Body of pancreas (tissue), 4 donors: ENCODE measurements at regions not wholly inside any gene's neighbourhood (a gene's known extent, or its start where the extent isn't known, plus 50 kb on each side); places are given as distances from the start of the nearest gene placed in this dataset. TPM values are rescaled to one million over a fixed set of nuclear protein-coding genes. Genes with fewer than 3 reads are reported as not detected.

Experiments
- ATAC-seq: fragments of 150-250 bp; one replicate; pipeline ENCODE4 v1.9.1; 2016
- DNase-seq, 4 donors: peaks; one replicate each; pipeline ENCODE4 v3.0.0-alpha.2; 2019
- H3K27ac ChIP-seq, 4 donors: fragments of 200-600 bp; sonication (generic); 1 replicate in 3 of 4; 2 replicates in 1 of 4; pipeline versions ENCODE4 v1.5.1 to v1.6.1; 2016 to 2019; ENCODE audit warnings: mild to moderate bottlenecking in 1 of 4, mixed read lengths in 1 of 4, moderate library complexity in 1 of 4
- H3K27me3 ChIP-seq, 2 donors: fragments of 200-600 bp; sonication (generic); one replicate each; pipeline ENCODE4 v1.6.0; 2016; ENCODE audit warnings: mild to moderate bottlenecking in 1 of 2
- H3K36me3 ChIP-seq, 2 donors: fragments of 200-600 bp; sonication (generic); replicated peaks in 1 of 2; 2 replicates each; pipeline ENCODE4 v1.5.1; 2016; ENCODE audit warnings: low read depth in 2 of 2; ENCODE audit not compliant: insufficient read depth in 1 of 2
- H3K4me1 ChIP-seq: fragments of 200-600 bp; sonication (generic); one replicate; pipeline ENCODE4 v1.6.0; 2016
- H3K4me3 ChIP-seq, 2 donors: fragments of 200-600 bp; sonication (generic); 1 replicate in 1 of 2; 2 replicates in 1 of 2; pipeline ENCODE4 v1.5.1; 2016 to 2019
- H3K9me3 ChIP-seq, 3 donors: fragments of 200-600 bp; sonication (generic); 1 replicate in 2 of 3; 2 replicates in 1 of 3; pipeline ENCODE4 v1.5.1; 2016
- POLR2A ChIP-seq, 3 donors: fragments of 450-650 bp; IDR thresholded peaks; one replicate each; pipeline ENCODE4 v1.6.1; 2016; ENCODE audit warnings: antibody characterized with exemption in 3 of 3, mild to moderate bottlenecking in 2 of 3
- WGBS, 2 donors: methylation state at CpG; one replicate each; pipeline ENCODE4 v1.1.5; 2017; 5-methylcytosine and 5-hydroxymethylcytosine counted together
- intact Hi-C: fragments of 100-400 bp; cut with DNase I; formaldehyde crosslinking; loops from one replicate; pipeline ENCODE4 v1.15.1; 2023
- small RNA-seq: library from RNA; depleted of rRNA; stranded (forward); fragments of <200 nt; gene quantifications from one replicate; pipeline ENCODE3, GENCODE V24; 2016
- TF ChIP-seq, protein P1 (sequence below), 7 experiments: fragments of 450-650 bp in 4 of 7; fragments of 200-600 bp in 3 of 7; sonication (generic) in 3 of 7; IDR thresholded peaks; one replicate each; pipeline ENCODE4 v1.5.1; 2016 to 2019; ENCODE audit warnings: antibody characterized with exemption in 7 of 7

DNA sequence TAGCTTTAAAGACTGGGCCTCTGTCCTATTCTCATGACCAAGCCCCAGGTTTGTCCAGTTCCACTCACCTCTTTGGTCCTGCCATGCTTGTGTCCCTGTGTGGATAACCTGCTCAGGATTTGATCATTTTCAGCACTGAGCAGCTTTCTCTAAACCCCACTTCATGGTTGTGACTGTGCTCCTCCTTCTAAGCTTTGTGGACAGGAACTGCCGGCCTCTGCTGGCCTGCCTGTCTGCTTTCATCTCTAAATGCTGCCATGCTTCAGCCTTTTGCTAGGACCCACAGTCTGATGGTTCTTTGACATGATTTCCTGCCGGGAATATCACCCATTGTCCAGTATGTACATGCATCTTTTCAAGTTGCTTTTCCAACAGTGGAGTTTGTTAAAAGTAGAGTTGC lies 53.9 kb upstream of the STXBP6 start:
- ATAC-seq (no peak), DNase-seq (no peak)
- Histone ChIP-seq H3K9me3 (no peaks in the 10 kb centered on the region), H3K4me1 (peaks cover 3% of the 10 kb centered on the region), H3K27me3 (no peaks in the 10 kb centered on the region), H3K36me3 (no peaks in the 10 kb centered on the region), H3K4me3 (no peak overlapping the region), H3K27ac (no peak overlapping the region)
- WGBS, 2 donors, result 69 to 79% methylated on average over 2 of the region's 2 CpGs
- intact Hi-C loops, result no loop called here
- no peak for TF ChIP-seq POLR2A (IDR thresholded peaks at IDR 0.05)
- TF ChIP-seq, protein P1, sequence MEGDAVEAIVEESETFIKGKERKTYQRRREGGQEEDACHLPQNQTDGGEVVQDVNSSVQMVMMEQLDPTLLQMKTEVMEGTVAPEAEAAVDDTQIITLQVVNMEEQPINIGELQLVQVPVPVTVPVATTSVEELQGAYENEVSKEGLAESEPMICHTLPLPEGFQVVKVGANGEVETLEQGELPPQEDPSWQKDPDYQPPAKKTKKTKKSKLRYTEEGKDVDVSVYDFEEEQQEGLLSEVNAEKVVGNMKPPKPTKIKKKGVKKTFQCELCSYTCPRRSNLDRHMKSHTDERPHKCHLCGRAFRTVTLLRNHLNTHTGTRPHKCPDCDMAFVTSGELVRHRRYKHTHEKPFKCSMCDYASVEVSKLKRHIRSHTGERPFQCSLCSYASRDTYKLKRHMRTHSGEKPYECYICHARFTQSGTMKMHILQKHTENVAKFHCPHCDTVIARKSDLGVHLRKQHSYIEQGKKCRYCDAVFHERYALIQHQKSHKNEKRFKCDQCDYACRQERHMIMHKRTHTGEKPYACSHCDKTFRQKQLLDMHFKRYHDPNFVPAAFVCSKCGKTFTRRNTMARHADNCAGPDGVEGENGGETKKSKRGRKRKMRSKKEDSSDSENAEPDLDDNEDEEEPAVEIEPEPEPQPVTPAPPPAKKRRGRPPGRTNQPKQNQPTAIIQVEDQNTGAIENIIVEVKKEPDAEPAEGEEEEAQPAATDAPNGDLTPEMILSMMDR (IDR thresholded peaks at IDR 0.05), result no peak

DNA sequence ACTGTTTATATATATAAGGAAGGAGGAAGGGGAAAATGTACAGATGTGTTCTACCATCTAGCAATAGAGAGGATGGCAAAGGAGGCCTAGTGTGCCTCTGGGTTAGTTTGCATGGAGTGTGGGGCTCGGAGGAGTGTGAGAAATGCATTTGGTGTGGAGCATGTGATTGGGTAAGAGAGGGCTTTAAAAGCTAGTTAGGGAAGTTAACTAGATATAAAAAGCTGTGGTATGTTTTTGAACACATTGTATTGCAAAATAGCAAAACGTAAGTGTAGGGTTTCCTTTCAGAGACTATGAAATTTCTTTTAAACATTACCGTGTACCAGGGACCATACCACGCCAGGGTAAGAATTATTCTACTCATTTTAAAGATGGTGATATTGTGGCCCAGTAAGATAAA lies 53.3 kb upstream of the STXBP6 start:
- no peaks in the 10 kb centered on the region for H3K36me3 ChIP-seq
- peaks cover 0 to under 1% (median 0%) of the 10 kb centered on the region in 3 donors for H3K9me3 ChIP-seq
- no peak overlapping the region for H3K4me3 ChIP-seq
- no peak for ATAC-seq
- H3K27ac ChIP-seq, result no peak overlapping the region
- no peak for DNase-seq
- H3K27me3 ChIP-seq, result no peaks in the 10 kb centered on the region
- no peaks in the 10 kb centered on the region for H3K4me1 ChIP-seq
- intact Hi-C loops, result no loop called here
- 81 to 96% methylated on average over 4 of the region's 4 CpGs for WGBS, 2 donors
- TF ChIP-seq, protein P1 (IDR thresholded peaks at IDR 0.05), result no peak
- TF ChIP-seq POLR2A (IDR thresholded peaks at IDR 0.05), result no peak

DNA sequence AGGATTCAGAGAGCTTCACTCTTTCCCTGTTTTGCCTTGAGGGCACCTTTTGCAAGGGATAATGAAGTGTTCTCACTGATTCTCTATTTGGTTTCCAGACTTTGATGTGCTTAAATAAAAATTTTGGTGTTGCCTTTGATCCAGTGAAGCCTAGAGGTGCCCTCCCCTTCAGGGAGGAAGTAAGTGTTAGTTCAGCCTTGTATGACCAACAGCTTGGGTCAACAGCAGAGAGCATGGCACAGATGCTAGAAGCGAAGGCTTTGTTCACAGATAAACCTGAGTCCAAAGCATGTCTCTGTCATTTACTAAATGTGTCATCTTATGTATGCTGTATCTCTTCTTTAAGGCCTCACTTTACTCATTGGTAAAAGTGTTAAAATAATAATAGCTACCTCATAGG lies 52.8 kb upstream of the STXBP6 start:
- Histone ChIP-seq H3K4me1 (no peaks in the 10 kb centered on the region), H3K36me3 (no peaks in the 10 kb centered on the region), H3K27me3 (no peaks in the 10 kb centered on the region), H3K9me3 (peaks cover 0 to 3% (median 0%) of the 10 kb centered on the region in 3 donors), H3K4me3 (no peak overlapping the region), H3K27ac (no peak overlapping the region)
- ATAC-seq (no peak), DNase-seq (no peak)
- 65 to 68% methylated on average over 1 of the region's 1 CpG for WGBS, 2 donors
- intact Hi-C loops, result no loop called here
- TF ChIP-seq POLR2A (IDR thresholded peaks at IDR 0.05), result no peak

DNA sequence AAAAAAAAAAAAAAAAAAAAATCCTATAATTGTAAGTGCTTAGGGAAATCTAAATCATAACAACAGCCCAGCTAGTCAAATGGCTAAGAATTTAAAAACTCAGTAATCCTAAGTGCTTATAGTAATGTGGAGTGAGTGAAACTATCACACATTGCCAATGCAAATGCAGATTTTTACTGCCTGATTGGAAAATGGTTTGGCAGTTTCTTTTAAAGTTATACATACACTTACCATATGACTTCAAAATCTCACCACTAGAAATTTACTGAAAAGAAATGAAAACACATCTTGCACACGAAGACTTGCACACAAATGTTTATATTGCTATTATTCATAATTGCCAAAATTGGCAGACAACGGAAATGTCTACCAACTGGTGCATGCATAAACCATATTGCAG lies 51.3 kb upstream of the STXBP6 start:
- DNase-seq (no peak), ATAC-seq (no peak)
- TF ChIP-seq, protein P1 (IDR thresholded peaks at IDR 0.05), result no peak
- no peak for TF ChIP-seq POLR2A (IDR thresholded peaks at IDR 0.05)
- H3K36me3 ChIP-seq, result no peaks in the 10 kb centered on the region
- no peaks in the 10 kb centered on the region for H3K4me1 ChIP-seq
- no peak overlapping the region for H3K27ac ChIP-seq
- H3K27me3 ChIP-seq, result no peaks in the 10 kb centered on the region
- peaks cover 0 to 3% (median 0%) of the 10 kb centered on the region in 3 donors for H3K9me3 ChIP-seq
- WGBS, 2 donors, result 49 to 50% methylated on average over 2 of the region's 2 CpGs
- intact Hi-C loops, result no loop called here
- H3K4me3 ChIP-seq, result no peak overlapping the region

Small RNAs in the stretch of these regions (small RNA-seq; reads per million reads assigned to genes)
- not detected for gene HMGN2P6
